ENCODE measurements at regions not wholly inside any gene's neighbourhood (a gene's known extent, or its start where the extent isn't known, plus 50 kb on each side); places are given as distances from the start of the nearest gene placed in this dataset.
A peak's percentile ranks its signal among the peaks of the same experiment; 100 is the strongest.

GRCh38 chr3:24944805-24945520 lies 450.3 kb upstream of the THRB start:
- DNase-seq, result no peak

GRCh38 chr3:24945563-24945962 lies 450.9 kb upstream of the THRB start:
- DNase-seq, result no peak

- no peak for DNase-seq
Observed at GRCh38 chr3:24947103-24947502, 452.5 kb upstream of the THRB start.

GRCh38 chr3:24951180-24951579 lies 456.5 kb upstream of the THRB start:
- no peak for DNase-seq

- DNase-seq, result no peak
Observed at GRCh38 chr3:24952388-24952787, 457.7 kb upstream of the THRB start.

- DNase-seq, result no peak
Observed at GRCh38 chr3:24953060-24953771, 458.6 kb upstream of the THRB start.

- no peak for DNase-seq
Observed at GRCh38 chr3:24956613-24957012, 462.0 kb upstream of the THRB start.

- no peak for DNase-seq
Observed at GRCh38 chr3:24958271-24958670, 463.6 kb upstream of the THRB start.

GRCh38 chr3:24958910-24959447 lies 464.3 kb upstream of the THRB start:
- no peak for DNase-seq

- no peak for DNase-seq
Observed at GRCh38 chr3:24963762-24964625, 464.1 kb upstream of the RARB start.

- no peak for DNase-seq
Observed at GRCh38 chr3:24965706-24966385, 462.2 kb upstream of the RARB start.

- no peak for DNase-seq
Observed at GRCh38 chr3:24968036-24968435, 460.0 kb upstream of the RARB start.

GRCh38 chr3:24972491-24972890 lies 455.6 kb upstream of the RARB start:
- no peak for DNase-seq

GRCh38 chr3:24981309-24981708 lies 446.8 kb upstream of the RARB start:
- no peak for DNase-seq

GRCh38 chr3:24981924-24982323 lies 446.1 kb upstream of the RARB start:
- DNase-seq, result no peak

GRCh38 chr3:24985668-24986067 lies 442.4 kb upstream of the RARB start:
- DNase-seq, result no peak

- DNase-seq, result no peak
Observed at GRCh38 chr3:24986612-24987011, 441.5 kb upstream of the RARB start.

- DNase-seq, result no peak
Observed at GRCh38 chr3:24999357-24999756, 428.7 kb upstream of the RARB start.

GRCh38 chr3:25000971-25001591 lies 427.0 kb upstream of the RARB start:
- DNase-seq, result peak; percentile 47

- DNase-seq, result no peak
Observed at GRCh38 chr3:25002052-25002451, 426.0 kb upstream of the RARB start.

GRCh38 chr3:25007974-25008658 lies 419.9 kb upstream of the RARB start:
- DNase-seq, result no peak

GRCh38 chr3:25009665-25010064 lies 418.4 kb upstream of the RARB start:
- DNase-seq, result no peak

Data from right forelimb (tissue), 1 donor.